Retinal pigment epithelial cell (primary cell): ENCODE measurements at regions not wholly inside any gene's neighbourhood (a gene's known extent, or its start where the extent isn't known, plus 50 kb on each side); places are given as distances from the start of the nearest gene placed in this dataset.

Source experiments
- DNase-seq: peaks from one replicate; pipeline ENCODE4 v3.0.0-alpha.2; 2010; ENCODE audit warnings: low read depth
- H3K4me3 ChIP-seq: 2 replicates; pipeline ENCODE4 v1.5.1; 2011; ENCODE audit warnings: mild to moderate bottlenecking, low read length, control low read depth, moderate library complexity
- CTCF ChIP-seq: conservative IDR thresholded peaks from 2 replicates; pipeline ENCODE4 v1.5.1; 2011; ENCODE audit warnings: low read depth, low read length, control low read depth, inconsistent platforms

GRCh38 chr1:13935336-13935735 lies 235.3 kb downstream of the PRDM2 start:
- H3K4me3 ChIP-seq = no peak overlapping the region
- DNase-seq = no peak
- no peak for TF ChIP-seq CTCF

DNA sequence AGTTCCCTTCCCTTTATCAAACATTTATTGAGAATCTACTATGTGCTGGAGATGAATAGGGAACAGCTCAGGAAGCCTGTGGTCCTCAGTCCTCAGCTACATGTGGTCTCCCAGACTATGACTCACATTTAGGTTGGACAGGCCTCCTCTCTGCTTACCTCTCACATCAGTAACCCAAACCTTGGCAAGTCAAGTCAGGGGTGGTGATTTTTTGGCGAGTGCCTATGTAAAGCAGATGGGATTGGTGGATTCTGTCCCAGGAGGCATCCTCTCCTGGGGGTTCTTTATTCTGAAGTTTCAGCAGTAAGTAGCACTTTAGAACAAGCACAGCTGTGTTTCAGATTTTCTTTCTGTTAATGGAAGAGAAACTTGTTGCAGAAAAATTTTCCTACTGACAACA lies 241.3 kb downstream of the PRDM2 start:
- DNase-seq = no peak
- H3K4me3 ChIP-seq = no peak overlapping the region
- no peak for TF ChIP-seq CTCF

DNA sequence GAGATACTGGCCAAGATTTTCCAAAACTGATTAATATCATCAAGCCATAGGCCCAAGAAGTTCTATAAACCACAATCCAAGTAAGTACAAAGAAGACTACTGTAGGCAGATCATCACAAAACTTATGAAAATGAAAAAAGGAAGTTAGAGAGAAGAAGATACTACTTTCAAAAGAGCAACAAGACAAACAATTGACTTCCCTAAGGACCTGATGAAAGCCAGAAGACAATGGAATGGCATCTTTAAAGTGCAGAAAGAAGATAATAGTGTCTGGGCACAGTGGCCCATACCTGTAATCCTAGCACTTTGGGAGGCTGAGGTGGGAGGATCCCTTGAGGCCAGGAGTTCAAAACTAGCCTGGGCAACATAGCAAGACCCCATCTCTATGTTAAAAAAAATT lies 243.1 kb downstream of the PRDM2 start:
- TF ChIP-seq CTCF = no peak
- H3K4me3 ChIP-seq = no peak overlapping the region
- no peak for DNase-seq

GRCh38 chr1:13945856-13946255 lies 245.9 kb downstream of the PRDM2 start:
- no peak overlapping the region for H3K4me3 ChIP-seq
- no peak for DNase-seq
- no peak for TF ChIP-seq CTCF

DNA sequence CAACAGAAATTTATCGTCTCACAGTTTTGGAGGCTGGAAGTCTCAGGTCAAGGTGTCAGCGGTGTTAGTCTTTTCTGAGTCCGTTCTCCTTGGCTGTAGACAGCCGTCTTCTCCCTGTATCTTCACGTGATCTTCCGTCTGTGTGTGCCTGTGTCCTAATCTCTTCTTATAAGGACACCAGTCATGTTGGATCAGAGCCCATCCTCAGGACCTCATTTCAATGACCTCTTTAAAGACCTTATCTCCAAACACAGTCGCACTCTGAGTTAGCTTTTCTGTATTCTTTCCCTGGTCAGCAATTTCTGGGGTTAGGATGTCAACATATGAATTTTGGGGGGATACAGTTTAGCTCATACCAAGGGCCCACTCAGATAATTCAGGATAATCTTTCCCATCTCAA lies 247.7 kb downstream of the PRDM2 start:
- TF ChIP-seq CTCF = no peak
- no peak overlapping the region for H3K4me3 ChIP-seq
- no peak for DNase-seq

GRCh38 chr1:13948396-13948795 lies 248.4 kb downstream of the PRDM2 start:
- DNase-seq = no peak
- TF ChIP-seq CTCF = no peak
- H3K4me3 ChIP-seq = no peak overlapping the region

GRCh38 chr1:13948888-13949391 lies 249.0 kb downstream of the PRDM2 start:
- H3K4me3 ChIP-seq = no peak overlapping the region
- DNase-seq = no peak
- TF ChIP-seq CTCF = no peak
